ENCODE measurements at regions not wholly inside any gene's neighbourhood (a gene's known extent, or its start where the extent isn't known, plus 50 kb on each side); places are given as distances from the start of the nearest gene placed in this dataset.

DNA sequence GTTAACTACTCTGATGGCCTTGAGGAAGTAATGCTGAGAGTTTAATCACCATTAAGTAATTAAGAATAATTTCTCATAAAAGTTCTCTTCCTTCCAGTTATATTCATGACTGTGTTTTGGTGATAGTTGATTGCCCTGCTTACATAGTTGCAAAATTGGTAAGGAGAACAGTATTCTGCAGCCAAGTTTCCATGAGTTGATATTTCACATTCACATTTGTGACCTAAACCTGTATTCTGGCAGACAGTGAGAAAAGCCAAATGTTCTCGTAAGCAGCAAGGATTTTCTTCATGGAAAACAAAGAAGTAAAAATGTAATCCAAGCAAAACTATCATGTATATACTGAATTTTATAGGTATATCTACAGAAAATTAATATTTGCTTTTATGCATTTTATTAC lies 187.8 kb upstream of the NUDT6 start:
- no peak for TF ChIP-seq CTCF (IDR thresholded peaks at IDR 0.05 in 4 of 5, conservative IDR thresholded peaks at IDR 0.05 in 1 of 5)
- no peak for TF ChIP-seq POLR2A (IDR thresholded peaks at IDR 0.05)

Data from gastrocnemius medialis (tissue), 4 donors.